OCI-LY7 (cell line): ENCODE measurements at regions not wholly inside any gene's neighbourhood (a gene's known extent, or its start where the extent isn't known, plus 50 kb on each side); places are given as distances from the start of the nearest gene placed in this dataset.

Experiments used
- BruUV-seq: library from RNA; stranded (reverse); fragments of 400-500 nt; replicated peaks from 2 replicates; lab custom pipeline; 2021; lab: Mats Ljungman, UMichigan
- CTCF ChIA-PET: fragments of 300-600 bp; sonication (Branson Sonifier 250); formaldehyde crosslinking; loops from one replicate; lab custom pipeline; 2022; ENCODE audit warnings: antibody characterized with exemption; ENCODE audit not compliant: unreplicated experiment; lab: Charles Lee
- POLR2A ChIA-PET: fragments of 300-600 bp; sonication (Branson Sonifier 250); formaldehyde crosslinking; loops from one replicate; lab custom pipeline; 2022; ENCODE audit warnings: antibody characterized with exemption; lab: Charles Lee
- DNase-seq: peaks from one replicate; pipeline ENCODE4 v3.0.0-alpha.2; 2015; ENCODE audit warnings: low spot score
- H2AFZ ChIP-seq: fragments of 200-600 bp; sonication (generic), shearing (Covaris generic); 2 replicates; pipeline ENCODE4 v1.6.1; 2014; ENCODE audit warnings: mild to moderate bottlenecking, antibody characterized with exemption, low read length, moderate library complexity
- H3K27ac ChIP-seq: fragments of 200-600 bp; sonication (generic); 2 replicates; pipeline ENCODE4 v1.5.1; 2014; ENCODE audit warnings: mixed run types, low read depth, mild to moderate bottlenecking, moderate library complexity, low read length, inconsistent platforms; ENCODE audit not compliant: poor library complexity, severe bottlenecking
- H3K36me3 ChIP-seq: fragments of 200-600 bp; sonication (generic); 2 replicates; pipeline ENCODE4 v1.6.1; 2014; ENCODE audit warnings: mild to moderate bottlenecking, antibody characterized with exemption, low read length, moderate library complexity, mixed read lengths; ENCODE audit not compliant: insufficient read depth
- H3K4me1 ChIP-seq: fragments of 200-600 bp; sonication (generic); 2 replicates; pipeline ENCODE4 v1.5.1; 2014; ENCODE audit warnings: mild to moderate bottlenecking, low read length; ENCODE audit not compliant: insufficient read depth, poor library complexity, severe bottlenecking
- H3K4me2 ChIP-seq: fragments of 200-600 bp; sonication (generic); 2 replicates; pipeline ENCODE4 v1.6.1; 2014; ENCODE audit warnings: mild to moderate bottlenecking, low read length
- H3K4me3 ChIP-seq: fragments of 200-600 bp; sonication (generic); 2 replicates; pipeline ENCODE4 v1.5.1; 2014; ENCODE audit warnings: mild to moderate bottlenecking, low read depth, low read length; ENCODE audit not compliant: poor library complexity, severe bottlenecking
- H3K79me2 ChIP-seq: fragments of 200-600 bp; sonication (generic); 2 replicates; pipeline ENCODE4 v1.6.1; 2016; ENCODE audit warnings: low read depth, mild to moderate bottlenecking, low read length, moderate library complexity, mixed read lengths; ENCODE audit not compliant: insufficient read depth
- H3K9me2 ChIP-seq: fragments of 200-600 bp; sonication (generic); 2 replicates; pipeline ENCODE4 v1.6.1; 2016; ENCODE audit warnings: mild to moderate bottlenecking, low read length, mixed read lengths; ENCODE audit not compliant: insufficient read depth
- H3K9me3 ChIP-seq: fragments of 200-600 bp; sonication (generic); 2 replicates; pipeline ENCODE4 v1.6.1; 2014; ENCODE audit warnings: mild to moderate bottlenecking, mixed run types, low read length, mixed read lengths
- H4K20me1 ChIP-seq: fragments of 200-600 bp; sonication (generic); 2 replicates; pipeline ENCODE4 v1.6.1; 2014; ENCODE audit warnings: mild to moderate bottlenecking, antibody characterized with exemption, low read length, moderate library complexity, mixed read lengths; ENCODE audit not compliant: insufficient read depth
- EZH2phosphoT487 ChIP-seq: fragments of 200-600 bp; sonication (generic); IDR thresholded peaks from 2 replicates; pipeline ENCODE4 v1.6.1; 2018; ENCODE audit warnings: low read depth, borderline replicate concordance, mild to moderate bottlenecking, mixed run types, antibody characterized with exemption, low read length, moderate library complexity, mixed read lengths
- intact Hi-C: fragments of 100-400 bp; cut with micrococcal nuclease; formaldehyde crosslinking; loops from one replicate; pipeline ENCODE4 v1.10.0; 2022; ENCODE audit not compliant: unreplicated experiment
- TF ChIP-seq, protein P1 (sequence below): fragments of 200-600 bp; sonication (generic); conservative IDR thresholded peaks from 2 replicates; pipeline ENCODE4 v1.5.1; 2014; ENCODE audit warnings: mild to moderate bottlenecking, antibody characterized with exemption, low read length, moderate library complexity, mixed read lengths

- ChIA-PET POLR2A (interaction anchor here (0.6 to 0.9 kb wide), 2 partner anchors 10 to 251 kb away, joined by 3 read pairs; no protein-coding TSS in a partner anchor), CTCF (no interaction called here)
- Histone ChIP-seq H4K20me1 (no peaks in the 10 kb centered on the region), H3K9me2 (no peaks in the 10 kb centered on the region), H3K4me3 (no peak overlapping the region), H2AFZ (no peak overlapping the region), H3K4me2 (no peak overlapping the region), H3K36me3 (no peaks in the 10 kb centered on the region), H3K4me1 (no peaks in the 10 kb centered on the region), H3K27ac (no peak overlapping the region), H3K9me3 (no peaks in the 10 kb centered on the region), H3K79me2 (no peaks in the 10 kb centered on the region)
- TF ChIP-seq EZH2phosphoT487 = no peak
- TF ChIP-seq, protein P1, sequence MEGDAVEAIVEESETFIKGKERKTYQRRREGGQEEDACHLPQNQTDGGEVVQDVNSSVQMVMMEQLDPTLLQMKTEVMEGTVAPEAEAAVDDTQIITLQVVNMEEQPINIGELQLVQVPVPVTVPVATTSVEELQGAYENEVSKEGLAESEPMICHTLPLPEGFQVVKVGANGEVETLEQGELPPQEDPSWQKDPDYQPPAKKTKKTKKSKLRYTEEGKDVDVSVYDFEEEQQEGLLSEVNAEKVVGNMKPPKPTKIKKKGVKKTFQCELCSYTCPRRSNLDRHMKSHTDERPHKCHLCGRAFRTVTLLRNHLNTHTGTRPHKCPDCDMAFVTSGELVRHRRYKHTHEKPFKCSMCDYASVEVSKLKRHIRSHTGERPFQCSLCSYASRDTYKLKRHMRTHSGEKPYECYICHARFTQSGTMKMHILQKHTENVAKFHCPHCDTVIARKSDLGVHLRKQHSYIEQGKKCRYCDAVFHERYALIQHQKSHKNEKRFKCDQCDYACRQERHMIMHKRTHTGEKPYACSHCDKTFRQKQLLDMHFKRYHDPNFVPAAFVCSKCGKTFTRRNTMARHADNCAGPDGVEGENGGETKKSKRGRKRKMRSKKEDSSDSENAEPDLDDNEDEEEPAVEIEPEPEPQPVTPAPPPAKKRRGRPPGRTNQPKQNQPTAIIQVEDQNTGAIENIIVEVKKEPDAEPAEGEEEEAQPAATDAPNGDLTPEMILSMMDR = no peak
- BruUV-seq = no TSS peak
- intact Hi-C loops = no loop called here
- no peak for DNase-seq
These were observed 917.9 kb downstream of the GRID1 start for GRCh38 chr10:85448716-85449115.

DNA sequence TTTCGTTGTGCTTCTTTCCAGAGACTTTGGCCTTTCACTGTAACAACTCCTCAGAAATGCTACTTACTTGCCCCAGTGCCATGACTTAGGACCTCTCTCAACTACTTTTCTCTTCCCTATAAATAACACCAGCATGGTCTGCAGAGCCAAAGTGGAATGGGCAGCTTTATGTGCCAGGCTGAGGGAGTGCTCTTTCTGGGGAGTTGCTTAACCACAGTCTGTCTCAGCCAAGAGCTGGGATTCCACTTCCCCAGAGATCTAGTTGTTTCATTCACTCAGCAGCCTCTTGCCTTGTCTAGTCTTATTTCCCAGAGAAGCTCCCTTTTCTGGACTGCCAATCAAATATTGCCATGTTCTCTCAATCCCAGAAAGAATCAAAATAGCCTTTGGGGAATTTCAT lies 912.2 kb downstream of the GRID1 start:
- intact Hi-C loops = no loop called here
- DNase-seq = no peak
- CTCF ChIA-PET = no interaction called here
- Histone ChIP-seq H3K4me2 (no peak overlapping the region), H3K27ac (no peak overlapping the region), H3K36me3 (no peaks in the 10 kb centered on the region), H3K79me2 (no peaks in the 10 kb centered on the region), H3K4me1 (no peaks in the 10 kb centered on the region), H3K9me3 (no peaks in the 10 kb centered on the region), H2AFZ (no peak overlapping the region), H3K9me2 (no peaks in the 10 kb centered on the region), H3K4me3 (no peak overlapping the region), H4K20me1 (no peaks in the 10 kb centered on the region)
- no peak for TF ChIP-seq EZH2phosphoT487
- TF ChIP-seq, protein P1 = no peak
- POLR2A ChIA-PET = no interaction called here
- no TSS peak for BruUV-seq

GRCh38 chr10:85457191-85457590 lies 909.4 kb downstream of the GRID1 start:
- H2AFZ ChIP-seq = no peak overlapping the region
- DNase-seq = no peak
- no peak overlapping the region for H3K4me3 ChIP-seq
- H4K20me1 ChIP-seq = no peaks in the 10 kb centered on the region
- H3K79me2 ChIP-seq = no peaks in the 10 kb centered on the region
- TF ChIP-seq, protein P1 = no peak
- no peak for TF ChIP-seq EZH2phosphoT487
- intact Hi-C loops = no loop called here
- no peak overlapping the region for H3K4me2 ChIP-seq
- no TSS peak for BruUV-seq
- ChIA-PET POLR2A (interaction anchor here (1.2 kb wide), 1 partner anchor 12 kb away, joined by 3 read pairs; no protein-coding TSS in a partner anchor), CTCF (no interaction called here)
- H3K36me3 ChIP-seq = no peaks in the 10 kb centered on the region
- H3K4me1 ChIP-seq = no peaks in the 10 kb centered on the region
- H3K9me3 ChIP-seq = no peaks in the 10 kb centered on the region
- H3K9me2 ChIP-seq = no peaks in the 10 kb centered on the region
- no peak overlapping the region for H3K27ac ChIP-seq
